UCSD-AML1 (cell line): ENCODE measurements at regions not wholly inside any gene's neighbourhood (a gene's known extent, or its start where the extent isn't known, plus 50 kb on each side); places are given as distances from the start of the nearest gene placed in this dataset.

ENCODE experiments used
- DNase-seq: peaks from one replicate; lab custom pipeline; 2025; ENCODE audit not compliant: unreplicated experiment; lab: John Stamatoyannopoulos, UW

DNA sequence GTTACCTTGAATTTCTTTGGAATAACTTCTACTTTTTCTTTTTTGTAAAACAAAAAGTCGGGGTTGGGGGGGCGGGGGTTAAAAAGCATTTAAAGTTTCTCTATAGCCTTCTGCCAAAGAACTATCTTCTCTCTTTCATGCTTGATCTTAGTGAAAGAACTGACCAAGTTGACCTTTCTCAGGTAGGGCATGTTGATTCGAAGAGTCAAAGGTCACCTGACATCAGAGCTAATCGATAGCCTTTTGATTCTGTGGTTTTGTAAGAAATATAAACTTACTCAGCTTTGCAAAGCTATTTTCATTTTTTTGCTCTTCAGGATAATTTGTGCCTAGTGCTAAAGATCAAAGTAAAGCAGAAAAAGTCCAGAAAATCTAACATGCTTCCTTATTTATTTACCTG, 181.5 kb downstream of the IRS2 start:
- DNase-seq, result no peak

DNA sequence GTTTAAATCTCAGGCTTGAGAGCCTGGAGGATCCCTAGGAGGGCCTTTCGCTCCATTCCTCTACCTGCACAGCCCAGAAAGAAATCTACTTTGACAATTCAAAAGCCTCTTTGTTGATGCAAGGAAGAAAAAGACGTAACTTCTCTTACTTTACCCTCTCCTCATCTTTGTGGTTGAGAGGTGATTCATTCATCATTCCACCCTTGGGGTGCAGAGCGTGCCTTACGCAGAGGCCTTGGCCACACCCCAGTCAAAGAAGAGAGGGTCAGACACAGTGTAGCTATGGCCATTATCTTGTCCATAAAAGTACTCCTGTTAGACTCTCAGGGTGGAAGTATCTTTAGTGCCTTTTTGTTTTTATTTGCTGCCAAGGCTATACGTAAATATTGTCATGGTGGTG, 184.0 kb downstream of the IRS2 start:
- no peak for DNase-seq

DNA sequence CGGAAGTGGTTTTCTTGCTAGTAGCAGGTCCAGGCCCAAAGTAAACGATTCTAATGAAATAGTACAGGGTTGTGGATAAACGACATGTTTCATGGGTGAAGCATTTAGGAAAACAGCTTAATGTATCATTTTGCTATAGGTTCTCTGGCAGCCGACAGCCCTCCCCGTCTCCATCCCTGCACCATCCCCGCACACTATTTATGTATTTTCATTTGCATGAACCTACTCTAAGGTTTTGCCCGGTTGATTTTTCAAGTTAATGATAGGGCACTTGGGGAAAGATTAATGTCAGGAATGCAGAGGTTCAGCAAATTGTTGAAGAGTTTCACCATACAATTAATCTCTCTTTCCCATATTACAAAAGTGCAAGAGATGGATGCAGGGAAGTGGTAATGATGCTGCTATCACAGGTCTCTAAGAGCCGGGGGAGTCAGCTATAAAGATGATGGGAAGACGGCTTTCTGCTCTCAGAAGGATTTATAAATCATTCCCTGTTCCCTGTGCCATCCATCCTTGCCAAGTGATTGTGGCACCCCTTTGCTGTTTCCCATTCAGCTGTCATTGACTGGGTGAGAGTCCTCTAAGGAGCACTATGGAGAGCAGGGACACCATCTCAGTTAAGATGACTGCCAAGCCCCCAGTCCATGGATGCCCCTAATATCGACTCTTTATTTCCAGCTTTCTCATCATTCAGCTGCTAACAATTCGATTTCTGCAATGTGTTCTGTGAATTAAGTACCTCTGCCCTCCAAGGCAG, 186.3 kb downstream of the IRS2 start:
- DNase-seq, result no peak

DNA sequence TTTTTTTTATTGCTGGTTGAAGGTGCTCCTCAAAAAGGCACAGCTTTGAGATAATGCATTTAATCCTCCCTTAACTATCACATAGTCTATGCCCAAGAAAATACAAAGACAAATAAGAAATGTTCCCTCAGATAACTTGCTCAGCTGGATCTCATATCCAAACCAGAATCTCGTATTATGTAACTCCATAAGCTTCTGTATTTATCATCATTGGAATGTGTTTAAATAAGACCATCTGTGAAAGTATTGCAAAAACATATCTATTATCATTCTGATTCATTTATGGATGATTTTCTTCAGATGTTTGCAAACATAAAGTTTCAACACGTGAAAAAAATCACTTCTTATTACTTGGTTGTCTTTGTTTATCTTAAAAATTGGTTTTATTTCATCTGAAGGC, 190.9 kb downstream of the IRS2 start:
- DNase-seq, result no peak

DNA sequence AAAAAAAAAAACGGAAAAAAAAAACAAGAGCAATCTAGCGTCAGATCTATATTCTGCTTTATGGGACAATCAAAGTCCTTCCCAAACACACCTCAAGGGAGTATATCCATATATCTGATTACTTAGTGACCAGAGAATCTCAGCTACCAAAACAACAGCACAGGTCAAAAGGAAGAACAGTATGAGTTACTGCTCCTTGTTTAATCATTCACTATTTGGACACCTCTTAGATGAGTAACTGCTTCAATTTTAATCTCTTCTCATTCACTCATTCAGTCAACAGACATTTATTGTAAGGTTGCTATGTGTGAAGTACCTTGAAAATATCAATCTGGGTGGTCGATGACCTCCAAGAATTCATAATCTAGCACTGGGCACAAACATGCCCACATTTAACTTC, 193.2 kb downstream of the IRS2 start:
- no peak for DNase-seq

DNA sequence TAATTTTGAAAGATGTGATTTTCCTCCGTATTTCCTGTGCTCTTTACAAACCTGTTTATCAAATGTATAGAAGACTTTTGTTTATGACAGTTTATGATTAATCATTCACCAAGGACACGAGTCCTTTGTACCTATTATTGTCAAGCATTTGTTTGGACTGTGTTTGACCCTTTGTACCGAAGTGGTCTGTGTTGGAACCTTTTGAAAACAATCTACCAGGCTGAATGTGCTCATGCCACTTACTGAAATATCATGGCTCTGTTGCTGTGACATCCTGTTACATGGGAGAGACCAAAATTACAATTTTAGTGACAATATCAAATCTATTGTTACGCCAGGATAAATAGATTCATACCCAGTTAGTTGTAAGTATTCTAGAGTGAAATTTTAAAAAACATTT, 193.6 kb downstream of the IRS2 start:
- no peak for DNase-seq

DNA sequence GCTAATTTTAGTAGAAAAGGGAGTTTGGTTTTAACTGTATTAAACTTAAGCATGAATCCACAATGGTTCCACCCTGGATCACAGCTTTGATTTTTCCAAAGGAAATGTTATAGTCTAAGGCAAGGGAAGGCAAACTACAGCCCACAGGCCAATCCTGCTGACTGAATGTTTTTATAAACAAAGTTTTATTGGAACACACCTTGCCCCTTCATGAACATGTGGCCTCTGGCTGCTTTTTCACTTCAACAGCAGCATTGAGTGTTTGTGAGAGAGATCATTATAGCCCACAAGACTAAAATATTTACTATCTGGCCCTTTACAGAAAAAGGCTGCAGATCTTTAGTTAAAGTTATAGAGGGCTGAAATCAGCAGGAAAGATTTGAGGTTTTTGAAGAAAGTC, 198.7 kb downstream of the IRS2 start:
- DNase-seq, result no peak

DNA sequence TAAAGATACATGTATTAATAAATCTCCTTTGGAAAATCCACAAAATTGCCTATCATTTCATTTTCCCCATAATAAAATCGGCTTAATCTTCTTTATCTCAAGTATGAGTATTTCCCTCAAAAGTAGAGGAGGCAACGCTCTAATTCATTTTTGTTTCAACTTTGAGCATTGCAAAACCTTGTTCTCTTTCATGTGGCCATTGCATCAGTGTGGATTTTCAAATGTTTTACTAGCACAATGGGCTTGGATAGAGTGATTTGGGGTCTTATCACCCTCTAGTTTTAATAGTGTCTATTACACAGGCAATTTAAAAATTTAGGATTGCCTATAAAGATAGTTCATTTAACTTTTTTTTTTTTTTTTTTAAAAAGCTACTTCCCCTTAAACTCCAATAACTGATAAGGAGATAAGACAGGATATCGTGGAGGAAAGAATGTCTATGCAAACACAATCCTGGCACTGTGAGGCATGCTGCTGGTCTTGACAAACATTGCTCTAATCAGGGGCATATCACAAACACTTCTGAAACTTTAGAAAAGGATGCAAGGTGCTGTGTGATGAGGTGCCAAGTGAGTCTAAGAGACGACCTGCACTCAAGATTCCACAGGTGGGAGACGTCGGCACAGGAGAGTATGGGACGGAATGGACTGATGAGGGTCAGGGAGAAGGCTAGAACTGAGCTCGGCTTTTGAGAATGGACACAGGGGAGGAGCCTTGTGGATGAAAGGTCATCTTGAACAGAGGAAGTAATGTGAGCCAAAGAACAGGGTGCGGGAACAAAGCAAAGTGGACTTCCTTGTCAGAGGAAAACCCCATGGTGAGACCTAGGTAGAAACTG, 199.7 kb downstream of the IRS2 start:
- no peak for DNase-seq

DNA sequence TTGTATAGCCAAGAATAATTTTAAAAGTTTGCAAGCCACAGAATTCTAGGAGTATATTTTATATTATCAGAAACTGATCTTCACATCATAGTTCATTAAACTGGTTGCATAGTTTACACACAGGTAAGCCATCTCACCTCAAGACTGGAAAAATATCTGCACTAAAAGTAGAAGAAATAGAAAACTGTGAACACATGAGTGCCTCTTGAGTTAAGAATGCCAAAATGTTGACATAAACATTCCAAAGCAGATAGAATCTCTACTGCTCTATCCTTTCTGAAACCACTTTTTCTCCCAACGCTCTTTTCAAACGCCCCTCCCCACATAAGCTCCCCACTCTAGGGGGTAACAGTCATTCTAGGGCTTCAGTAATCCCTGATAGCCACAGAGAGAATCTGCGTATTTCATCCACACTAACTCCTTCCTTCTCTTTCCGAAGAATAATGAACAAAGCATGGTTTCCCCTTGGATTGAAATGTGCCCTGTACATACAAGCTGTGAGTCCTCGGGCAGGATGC, 201.5 kb downstream of the IRS2 start:
- no peak for DNase-seq

DNA sequence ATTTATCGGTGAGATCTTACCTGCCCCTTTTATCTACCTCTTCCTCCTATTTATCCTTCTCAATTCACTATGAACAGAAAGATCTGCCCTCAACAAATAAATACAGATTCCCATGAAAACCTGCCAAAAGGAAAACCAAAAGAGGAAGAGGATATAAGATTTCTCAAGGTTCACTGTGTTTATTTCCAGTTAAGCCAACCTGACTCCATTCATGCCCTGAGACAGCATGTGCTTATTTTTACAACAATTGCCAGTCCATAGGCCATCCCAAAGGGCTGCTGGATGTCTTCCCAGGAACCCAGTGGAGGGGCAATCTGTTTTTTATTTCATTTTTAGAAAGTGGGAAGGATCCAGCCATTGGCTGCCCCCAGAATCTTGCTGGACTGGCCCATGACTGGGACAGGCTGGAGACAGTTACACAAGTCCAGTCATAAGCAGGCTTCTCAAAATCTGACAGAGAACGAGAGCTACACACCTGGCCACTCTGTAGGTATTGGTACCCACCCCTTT, 209.1 kb downstream of the IRS2 start:
- DNase-seq, result no peak

DNA sequence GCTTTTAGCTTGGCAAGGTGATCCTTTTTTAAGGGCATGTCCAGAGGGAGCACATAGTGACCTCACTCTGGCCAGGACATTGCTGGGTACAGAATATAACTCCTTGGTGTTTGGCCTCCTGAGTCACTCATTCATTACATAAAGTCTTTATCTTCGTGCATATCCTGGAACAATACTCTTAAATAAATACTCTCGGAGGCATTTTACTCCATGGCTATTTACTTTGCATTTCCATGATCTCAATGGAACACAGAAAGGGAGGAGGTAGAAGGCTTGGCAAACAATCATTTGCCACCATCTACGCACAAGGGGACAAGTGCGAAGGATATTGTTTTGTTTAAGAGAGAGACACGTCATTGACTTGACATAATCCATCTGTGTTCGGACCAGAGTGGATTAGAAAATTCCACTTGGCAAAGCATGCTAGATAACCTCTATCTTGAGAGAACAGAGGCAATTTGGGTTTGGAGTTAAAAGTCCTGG, 210.0 kb downstream of the IRS2 start:
- no peak for DNase-seq

DNA sequence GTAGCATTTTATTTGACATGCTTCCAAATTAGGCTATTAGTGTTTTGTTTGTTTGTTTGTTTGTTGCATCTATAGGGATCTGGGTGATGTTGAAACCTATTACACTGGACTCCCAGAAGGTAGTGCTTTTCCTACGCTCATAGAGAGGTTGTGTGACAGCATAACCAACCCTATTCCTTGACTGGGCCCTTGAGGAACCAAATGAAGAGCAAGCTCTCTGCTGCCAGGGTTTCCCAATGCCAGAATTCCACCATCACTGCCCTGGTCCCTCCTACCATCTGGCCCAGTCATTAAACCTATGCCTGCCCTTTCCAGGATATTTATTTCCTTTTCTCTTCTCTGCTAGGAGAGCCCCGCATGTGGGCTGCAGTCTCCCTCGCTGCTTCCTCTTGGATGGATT, 210.6 kb downstream of the IRS2 start:
- DNase-seq, result no peak

DNA sequence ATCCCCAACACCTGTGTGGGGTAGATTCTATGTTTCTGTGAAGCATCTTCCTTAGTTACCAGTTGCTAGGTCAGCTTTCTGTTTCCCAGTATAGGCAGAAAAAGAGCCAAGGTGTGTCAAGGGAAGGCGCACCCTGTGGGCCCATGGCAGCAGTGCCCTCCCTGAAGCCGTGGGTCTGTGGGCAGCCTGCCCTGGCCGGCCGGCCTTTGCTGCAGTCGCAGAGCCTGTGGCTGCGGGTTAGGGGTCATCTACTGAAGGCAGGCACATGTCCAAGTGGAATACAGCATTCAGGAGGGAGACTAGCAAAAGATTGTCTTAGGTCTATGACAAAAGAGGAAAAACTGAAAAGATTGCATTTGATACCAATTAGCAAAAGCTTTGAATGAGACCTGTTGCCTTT, 214.0 kb downstream of the IRS2 start:
- no peak for DNase-seq

DNA sequence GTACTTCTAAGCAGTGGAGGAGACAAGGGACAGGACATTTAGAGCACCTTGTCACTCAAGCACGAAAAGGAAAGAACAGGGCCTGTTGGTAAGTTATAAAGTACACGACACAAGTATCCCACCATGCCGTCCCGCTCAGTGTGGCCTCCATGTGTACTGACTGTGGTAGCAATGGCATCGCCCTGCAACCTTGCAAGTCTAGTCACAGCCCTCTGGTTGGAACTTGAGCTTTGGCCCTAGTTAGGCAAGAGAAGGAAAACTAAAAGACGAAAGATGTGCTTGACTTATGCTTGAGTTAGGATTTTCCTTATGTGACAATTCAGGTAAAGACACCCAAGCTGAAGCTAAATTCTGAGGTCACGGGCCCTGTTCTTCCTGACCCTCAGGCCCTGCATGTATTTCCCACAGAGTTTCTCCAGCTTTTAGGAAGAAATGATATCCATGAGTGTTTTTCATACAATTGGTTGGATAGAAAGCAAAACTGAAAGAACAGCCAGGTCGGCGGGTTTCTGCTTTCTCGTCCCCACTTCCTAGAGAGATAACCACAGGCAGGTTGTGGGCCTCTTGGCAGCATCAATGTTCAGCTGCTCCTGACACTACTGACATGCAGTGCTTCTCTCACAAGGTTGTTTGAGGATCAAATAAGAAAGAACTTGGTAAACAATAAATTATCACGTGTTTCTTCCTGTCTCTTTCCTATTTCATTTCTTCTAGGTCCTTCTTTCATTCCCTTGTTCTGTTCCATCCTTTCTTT, 216.2 kb downstream of the IRS2 start:
- no peak for DNase-seq

DNA sequence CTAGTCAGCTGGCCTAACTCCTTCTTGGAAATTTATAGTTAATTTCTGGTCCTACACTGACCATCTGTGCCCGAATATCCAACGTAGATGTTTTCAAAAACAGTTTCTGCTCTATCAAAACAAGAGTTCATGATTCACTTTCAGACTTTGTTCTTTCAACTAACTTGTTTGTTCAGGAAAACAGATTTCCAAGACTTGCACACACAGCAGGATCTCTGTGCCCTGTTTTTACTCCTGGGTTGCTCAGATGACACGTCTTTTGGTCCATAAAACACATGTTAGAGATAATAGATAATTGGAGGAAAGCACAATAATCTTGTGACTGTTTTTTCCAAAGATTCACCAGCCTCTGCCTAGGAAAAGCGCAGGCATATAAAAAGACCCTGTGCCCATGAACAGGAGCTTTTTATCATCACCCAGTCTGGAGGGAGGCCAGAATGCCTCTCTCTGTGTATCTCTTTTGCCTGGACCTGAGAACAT, 218.0 kb downstream of the IRS2 start:
- DNase-seq, result no peak

DNA sequence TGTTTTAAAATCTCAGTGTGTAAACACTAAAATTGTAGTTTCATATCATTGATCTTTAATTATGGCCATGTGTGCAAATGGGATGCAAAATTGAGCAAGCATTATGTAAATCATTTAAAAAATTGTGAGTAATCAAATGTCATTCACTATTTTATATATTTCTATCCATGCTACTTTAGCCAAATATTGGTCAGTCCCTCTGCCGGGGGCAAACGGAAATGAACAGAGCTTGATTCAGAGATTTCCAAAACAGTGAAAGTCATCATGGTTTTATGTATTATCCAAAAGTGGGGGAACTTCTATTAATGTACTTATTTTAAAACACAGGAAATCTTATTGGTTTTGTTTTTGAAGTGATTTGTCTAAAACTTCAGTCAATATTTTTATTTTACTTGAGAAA, 219.1 kb downstream of the IRS2 start:
- DNase-seq, result no peak

DNA sequence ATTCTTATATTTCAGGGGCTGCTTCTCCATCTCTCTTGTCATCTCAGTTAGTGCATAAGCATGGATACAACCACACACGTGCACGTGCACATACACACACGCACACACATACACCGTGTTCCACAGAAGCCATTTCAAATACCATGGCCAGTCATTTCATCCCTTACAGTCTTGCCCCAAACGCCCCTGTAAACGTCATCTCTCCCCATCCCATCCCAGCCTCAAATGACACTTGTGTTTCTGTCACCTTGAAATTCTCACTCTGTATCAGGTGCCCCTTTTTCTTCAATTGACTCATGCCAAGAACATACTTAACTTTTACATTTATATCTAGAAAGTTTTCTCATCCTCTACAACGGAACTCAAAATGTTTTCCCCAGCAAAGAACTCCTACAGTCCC, 220.5 kb downstream of the IRS2 start:
- DNase-seq, result no peak

DNA sequence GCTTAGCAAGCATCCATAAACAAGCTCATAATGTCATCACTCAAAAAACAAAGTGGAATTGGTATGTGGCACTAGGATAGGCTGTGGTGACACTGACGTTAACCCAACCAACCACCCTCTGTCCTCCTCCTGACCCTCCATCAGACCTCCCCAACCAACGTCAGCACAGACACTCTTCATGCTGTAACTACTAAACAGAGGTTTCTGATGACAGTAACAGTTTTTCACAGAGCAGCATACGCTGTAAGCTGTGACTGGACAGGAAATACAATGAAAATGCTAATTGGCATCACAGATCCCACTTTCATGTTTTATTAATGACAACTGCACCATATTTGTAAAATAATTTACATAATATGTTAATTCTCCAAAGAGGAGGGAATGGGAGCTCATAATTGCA, 238.0 kb downstream of the IRS2 start:
- DNase-seq, result no peak

DNA sequence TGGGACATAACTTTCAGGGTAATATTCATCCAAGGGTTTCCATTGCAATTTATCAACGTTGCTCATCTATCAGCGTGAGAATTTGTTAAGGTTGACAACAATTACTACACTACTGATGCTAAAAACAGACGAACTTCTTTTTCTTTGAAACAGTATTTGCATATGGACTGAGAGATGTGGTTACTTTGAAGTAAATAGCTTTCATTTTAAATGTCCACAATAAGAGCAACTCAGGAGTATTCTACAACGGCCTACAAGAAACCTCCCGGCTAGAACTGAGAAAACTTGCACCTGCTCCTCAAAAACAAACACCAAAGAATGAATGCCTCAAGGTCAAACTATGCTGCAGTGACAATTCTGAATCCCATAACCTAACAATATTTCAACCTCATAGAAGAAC, 238.4 kb downstream of the IRS2 start:
- DNase-seq, result no peak

DNA sequence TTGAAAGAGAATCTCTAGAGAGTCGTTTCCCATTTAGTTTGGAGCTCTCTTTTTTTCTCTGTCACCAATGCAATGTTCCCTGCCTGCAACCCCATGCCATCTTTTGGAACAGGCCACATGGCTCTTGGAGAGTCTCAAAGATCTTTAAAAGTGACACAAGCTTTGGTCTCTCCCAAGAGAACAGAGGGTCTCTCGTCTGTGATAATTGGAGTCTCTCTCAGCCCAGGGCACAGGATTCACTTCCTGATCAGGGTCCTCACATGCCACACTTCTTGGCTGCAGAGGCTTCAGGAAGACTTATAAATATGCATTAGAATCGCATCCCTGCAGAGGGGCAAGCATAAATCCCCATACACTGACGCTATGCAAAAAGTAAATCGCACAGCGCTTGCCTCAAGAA, 240.5 kb downstream of the IRS2 start:
- no peak for DNase-seq

DNA sequence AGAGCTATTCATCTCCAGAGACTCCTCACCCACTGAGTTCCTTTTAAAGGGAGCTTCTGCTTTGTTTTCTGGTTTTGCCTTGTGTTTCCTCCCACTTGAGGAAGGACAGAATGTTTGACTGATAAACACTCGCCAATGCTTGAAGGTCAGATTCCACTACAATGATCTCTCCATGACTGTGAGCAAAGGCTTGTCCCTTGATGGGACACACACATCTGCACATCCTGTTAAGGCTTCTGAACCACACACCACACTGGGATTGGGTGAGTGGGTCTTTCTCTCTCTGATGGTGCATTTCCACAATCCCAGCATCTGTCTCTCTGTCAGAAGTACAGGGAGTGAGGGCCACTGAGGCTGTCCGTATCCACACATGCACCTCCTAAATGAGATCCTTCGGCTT, 245.3 kb downstream of the IRS2 start:
- DNase-seq, result no peak
